ENCODE measurements at regions not wholly inside any gene's neighbourhood (a gene's known extent, or its start where the extent isn't known, plus 50 kb on each side); places are given as distances from the start of the nearest gene placed in this dataset.

- TF ChIP-seq, protein P1, sequence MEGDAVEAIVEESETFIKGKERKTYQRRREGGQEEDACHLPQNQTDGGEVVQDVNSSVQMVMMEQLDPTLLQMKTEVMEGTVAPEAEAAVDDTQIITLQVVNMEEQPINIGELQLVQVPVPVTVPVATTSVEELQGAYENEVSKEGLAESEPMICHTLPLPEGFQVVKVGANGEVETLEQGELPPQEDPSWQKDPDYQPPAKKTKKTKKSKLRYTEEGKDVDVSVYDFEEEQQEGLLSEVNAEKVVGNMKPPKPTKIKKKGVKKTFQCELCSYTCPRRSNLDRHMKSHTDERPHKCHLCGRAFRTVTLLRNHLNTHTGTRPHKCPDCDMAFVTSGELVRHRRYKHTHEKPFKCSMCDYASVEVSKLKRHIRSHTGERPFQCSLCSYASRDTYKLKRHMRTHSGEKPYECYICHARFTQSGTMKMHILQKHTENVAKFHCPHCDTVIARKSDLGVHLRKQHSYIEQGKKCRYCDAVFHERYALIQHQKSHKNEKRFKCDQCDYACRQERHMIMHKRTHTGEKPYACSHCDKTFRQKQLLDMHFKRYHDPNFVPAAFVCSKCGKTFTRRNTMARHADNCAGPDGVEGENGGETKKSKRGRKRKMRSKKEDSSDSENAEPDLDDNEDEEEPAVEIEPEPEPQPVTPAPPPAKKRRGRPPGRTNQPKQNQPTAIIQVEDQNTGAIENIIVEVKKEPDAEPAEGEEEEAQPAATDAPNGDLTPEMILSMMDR (IDR thresholded peaks at IDR 0.05; ENCODE audit: unreplicated experiment in 3 of 3): no peak
- no peak overlapping the region for H3K4me3 Mint-ChIP-seq
Observed at GRCh38 chrX:13518126-13518525, 51.3 kb upstream of the EGFL6 start.

GRCh38 chrX:13515211-13515930 is 54.0 kb upstream of the EGFL6 start:
- Mint-ChIP-seq H3K27me3 (ENCODE audit: low read depth) (no peaks in the 10 kb centered on the region), H3K9me3 (peaks cover 2% of the 10 kb centered on the region), H3K27ac (peak overlapping the region; percentile 47 to 76 (median 51)), H3K4me1 (peaks cover 12% of the 10 kb centered on the region), H3K4me3 (no peak overlapping the region), H3K36me3 (ENCODE audit: low read depth) (no peaks in the 10 kb centered on the region)
- TF ChIP-seq, protein P1 (IDR thresholded peaks at IDR 0.05; ENCODE audit: unreplicated experiment in 3 of 3): no peak

More at GRCh38 chrX:13518126-13518525, 51.3 kb upstream of the EGFL6 start:
- Mint-ChIP-seq H3K27me3 (ENCODE audit: low read depth) (no peaks in the 10 kb centered on the region), H3K36me3 (ENCODE audit: low read depth) (no peaks in the 10 kb centered on the region), H3K4me1 (peaks cover 7% of the 10 kb centered on the region), H3K27ac (no peak overlapping the region), H3K9me3 (peaks cover 2% of the 10 kb centered on the region)

GRCh38 chrX:13511944-13512330 is 57.5 kb upstream of the EGFL6 start:
- TF ChIP-seq, protein P1 (IDR thresholded peaks at IDR 0.05; ENCODE audit: unreplicated experiment in 3 of 3): no peak
- no peak overlapping the region for H3K4me3 Mint-ChIP-seq
- H3K4me1 Mint-ChIP-seq: peaks cover 12% of the 10 kb centered on the region
- H3K9me3 Mint-ChIP-seq: no peaks in the 10 kb centered on the region
- H3K36me3 Mint-ChIP-seq (ENCODE audit: low read depth): no peaks in the 10 kb centered on the region
- H3K27me3 Mint-ChIP-seq (ENCODE audit: low read depth): no peaks in the 10 kb centered on the region
- H3K27ac Mint-ChIP-seq: peak overlapping the region in 2 of 3 experiments; percentile 28 to 52

GRCh38 chrX:13511241-13511943 is 58.0 kb upstream of the EGFL6 start:
- Mint-ChIP-seq H3K4me1 (peaks cover 17% of the 10 kb centered on the region), H3K27ac (peak overlapping the region in 2 of 3 experiments; percentile 28 to 52), H3K9me3 (no peaks in the 10 kb centered on the region), H3K4me3 (no peak overlapping the region), H3K27me3 (ENCODE audit: low read depth) (no peaks in the 10 kb centered on the region), H3K36me3 (ENCODE audit: low read depth) (no peaks in the 10 kb centered on the region)
- TF ChIP-seq, protein P1 (IDR thresholded peaks at IDR 0.05; ENCODE audit: unreplicated experiment in 3 of 3): no peak

- Mint-ChIP-seq H3K4me3 (no peak overlapping the region), H3K4me1 (peaks cover 10% of the 10 kb centered on the region), H3K27ac (no peak overlapping the region), H3K36me3 (ENCODE audit: low read depth) (no peaks in the 10 kb centered on the region), H3K27me3 (ENCODE audit: low read depth) (no peaks in the 10 kb centered on the region), H3K9me3 (no peaks in the 10 kb centered on the region)
- TF ChIP-seq, protein P1 (IDR thresholded peaks at IDR 0.05; ENCODE audit: unreplicated experiment in 3 of 3): no peak
Observed at GRCh38 chrX:13507893-13508292, 61.5 kb upstream of the EGFL6 start.

Measured in nephron (organoid).